ENCODE measurements at regions not wholly inside any gene's neighbourhood (a gene's known extent, or its start where the extent isn't known, plus 50 kb on each side); places are given as distances from the start of the nearest gene placed in this dataset.

GRCh38 chr15:25051399-25052154, 96.8 kb downstream of the SNRPN start:
- DNase-seq, result no peak

- no peak for DNase-seq
Measured at GRCh38 chr15:25052191-25052999, 97.6 kb downstream of the SNRPN start.

DNA sequence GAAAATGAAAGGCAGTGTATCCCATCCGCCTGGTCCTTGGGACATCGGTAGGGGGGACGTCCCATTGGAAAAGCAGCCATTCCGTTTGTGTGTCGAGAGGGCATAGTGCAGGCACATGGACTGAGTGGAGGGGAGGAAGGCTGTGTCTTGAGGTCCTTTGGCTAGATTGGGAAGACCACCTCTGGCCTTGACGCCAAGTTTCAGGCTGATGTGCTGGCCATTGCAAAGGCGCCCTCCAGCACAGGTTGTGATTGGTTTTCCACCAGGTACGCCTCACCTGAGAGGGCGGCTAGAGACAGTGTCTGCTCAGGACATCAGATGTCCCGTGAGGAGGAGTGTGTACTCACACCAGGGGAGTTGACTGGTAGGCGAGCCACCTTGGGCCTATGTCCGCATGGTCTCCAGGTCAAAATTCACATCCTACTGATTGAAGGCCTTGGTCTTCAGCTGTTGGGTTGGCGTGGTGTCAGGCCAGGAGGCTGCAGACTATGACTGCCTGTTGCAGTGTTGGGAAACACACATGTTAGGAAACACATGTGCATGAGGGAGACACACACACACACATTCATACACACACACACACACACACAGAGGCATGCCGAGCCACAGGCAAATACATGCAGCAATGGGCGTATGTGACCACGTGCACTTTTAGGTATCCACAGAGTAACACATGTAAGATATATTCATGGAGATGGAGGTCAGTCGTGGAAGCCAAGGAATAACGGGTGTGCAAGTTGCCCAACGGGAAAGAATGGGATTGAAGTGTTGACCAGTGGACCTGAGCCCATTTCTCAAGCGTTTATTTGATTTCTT, 98.4 kb downstream of the SNRPN start:
- DNase-seq, result no peak

- DNase-seq, result no peak
Measured at GRCh38 chr15:25054329-25054728, 99.5 kb downstream of the SNRPN start.

GRCh38 chr15:25054943-25055342, 100.2 kb downstream of the SNRPN start:
- DNase-seq, result no peak

DNA sequence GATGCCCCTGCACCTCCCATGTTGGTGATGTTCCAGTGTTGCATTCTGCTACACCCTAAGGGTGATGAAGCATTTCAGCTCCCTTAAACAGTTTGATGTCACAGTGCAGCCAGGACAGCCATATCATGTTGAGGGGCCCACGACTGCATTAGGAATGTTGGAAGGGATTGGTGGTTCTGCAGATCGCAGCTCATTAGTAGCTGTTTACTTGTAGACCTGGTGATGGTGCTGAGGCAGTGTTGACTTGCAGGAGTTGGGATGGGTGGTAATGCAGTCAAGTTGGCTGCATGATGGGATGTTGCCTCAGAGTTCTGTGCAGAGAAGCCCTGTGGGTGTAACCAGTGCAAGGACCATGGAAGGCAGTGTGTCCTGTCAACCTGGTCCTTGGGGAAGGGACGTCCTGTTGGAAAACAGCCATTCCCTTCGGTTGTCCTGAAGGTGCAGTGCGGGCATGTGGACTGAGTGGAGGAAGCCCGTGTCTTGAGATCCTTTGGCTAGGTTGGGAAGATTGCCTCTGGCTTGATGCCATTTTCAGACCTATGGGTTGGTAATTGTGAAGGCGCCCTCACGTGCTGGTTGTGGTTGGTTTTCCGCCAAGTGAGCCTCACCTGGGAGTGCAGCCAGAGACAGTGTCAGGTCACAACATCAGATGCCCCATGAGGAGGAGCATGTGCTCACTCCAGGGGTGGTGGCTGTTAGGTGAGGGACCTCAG, 100.7 kb downstream of the SNRPN start:
- DNase-seq, result no peak

- DNase-seq, result no peak
Measured at GRCh38 chr15:25056484-25057425, 102.0 kb downstream of the SNRPN start.

DNA sequence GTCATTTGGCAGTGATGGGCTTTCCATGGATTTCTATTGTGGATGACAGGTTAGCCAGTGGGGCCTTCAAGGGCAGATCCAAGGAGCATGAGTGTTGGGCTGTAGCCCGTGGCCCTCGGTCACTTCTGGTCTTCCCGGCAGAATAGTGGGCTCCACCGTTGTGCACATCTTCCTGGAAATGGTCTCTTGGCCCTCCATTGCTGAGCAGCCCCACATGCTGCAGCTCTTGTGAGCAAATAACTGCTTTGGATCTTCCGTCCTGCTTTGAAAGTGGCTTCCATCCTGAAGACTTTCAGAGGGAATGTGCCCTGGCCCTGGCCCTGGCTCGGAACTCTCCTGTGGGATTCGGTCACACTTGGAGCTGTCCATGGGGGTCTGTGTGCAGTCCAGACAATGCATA, 102.8 kb downstream of the SNRPN start:
- no peak for DNase-seq

DNA sequence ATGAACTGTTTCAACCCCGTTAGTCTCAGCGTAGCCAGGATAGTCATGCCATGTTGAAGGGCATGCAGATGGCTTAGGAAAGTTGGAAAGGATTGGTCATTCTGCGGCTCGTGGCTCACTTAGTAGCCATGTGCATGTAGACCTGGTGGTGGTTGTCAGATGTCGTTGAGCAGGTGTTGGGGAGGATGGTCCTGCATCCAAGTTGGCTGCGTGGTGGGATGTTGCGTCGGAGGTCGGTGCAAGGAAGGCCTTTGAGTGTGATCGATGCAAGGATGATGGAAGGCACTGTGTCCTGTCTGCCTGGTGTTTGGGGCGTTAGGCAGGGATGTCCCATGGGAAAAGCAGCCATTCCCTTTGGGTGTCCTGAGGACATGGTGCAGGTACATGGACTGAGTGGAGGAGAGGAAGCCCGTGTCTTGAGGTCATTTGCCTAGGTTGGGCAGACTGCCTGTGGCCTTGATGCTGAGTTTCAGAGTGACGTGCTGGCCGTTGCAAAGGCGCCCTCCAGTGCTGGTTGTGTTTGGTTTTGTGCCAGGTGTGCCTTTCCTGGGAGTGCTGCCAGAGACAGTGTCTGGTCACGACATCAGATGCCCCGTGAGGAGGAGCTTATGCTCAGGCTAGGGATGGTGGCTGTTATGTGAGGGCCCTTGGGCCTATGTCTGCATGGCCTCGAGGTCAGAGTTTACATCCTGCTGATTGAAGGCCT, 103.4 kb downstream of the SNRPN start:
- DNase-seq, result no peak

GRCh38 chr15:25059698-25060471, 105.1 kb downstream of the SNRPN start:
- DNase-seq, result no peak

- no peak for DNase-seq
Measured at GRCh38 chr15:25060472-25060803, 105.7 kb downstream of the SNRPN start.

DNA sequence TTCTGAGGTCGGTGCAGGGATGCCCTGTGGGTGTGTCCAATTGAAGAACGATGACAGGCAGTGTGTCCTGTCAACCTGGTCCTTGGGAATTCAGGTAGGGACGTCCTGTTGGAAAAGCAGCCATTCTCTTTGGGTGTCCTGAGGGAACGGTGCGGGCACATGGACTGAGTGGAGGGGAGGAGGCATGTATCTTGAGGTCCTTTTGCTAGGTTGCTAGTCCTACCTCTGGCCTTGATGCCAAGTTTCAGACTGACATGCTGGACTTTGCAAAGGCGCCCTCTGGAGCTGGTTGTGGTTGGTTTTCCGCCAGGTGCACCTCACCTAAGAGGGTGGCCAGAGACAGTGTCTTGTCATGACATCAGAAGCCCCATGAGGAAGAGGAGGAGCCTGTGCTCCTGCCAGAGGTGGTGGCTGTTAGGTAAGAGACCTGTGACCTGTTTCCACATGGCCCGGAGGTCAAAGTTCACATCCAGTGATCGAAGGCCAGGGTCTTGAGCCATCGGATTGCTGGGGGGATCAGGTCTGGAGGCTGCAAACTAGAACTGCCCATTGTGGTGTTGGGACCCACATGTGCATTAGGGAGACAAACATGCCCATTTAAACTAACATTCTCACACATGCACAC, 106.3 kb downstream of the SNRPN start:
- DNase-seq, result no peak

GRCh38 chr15:25061808-25062550, 107.2 kb downstream of the SNRPN start:
- no peak for DNase-seq

DNA sequence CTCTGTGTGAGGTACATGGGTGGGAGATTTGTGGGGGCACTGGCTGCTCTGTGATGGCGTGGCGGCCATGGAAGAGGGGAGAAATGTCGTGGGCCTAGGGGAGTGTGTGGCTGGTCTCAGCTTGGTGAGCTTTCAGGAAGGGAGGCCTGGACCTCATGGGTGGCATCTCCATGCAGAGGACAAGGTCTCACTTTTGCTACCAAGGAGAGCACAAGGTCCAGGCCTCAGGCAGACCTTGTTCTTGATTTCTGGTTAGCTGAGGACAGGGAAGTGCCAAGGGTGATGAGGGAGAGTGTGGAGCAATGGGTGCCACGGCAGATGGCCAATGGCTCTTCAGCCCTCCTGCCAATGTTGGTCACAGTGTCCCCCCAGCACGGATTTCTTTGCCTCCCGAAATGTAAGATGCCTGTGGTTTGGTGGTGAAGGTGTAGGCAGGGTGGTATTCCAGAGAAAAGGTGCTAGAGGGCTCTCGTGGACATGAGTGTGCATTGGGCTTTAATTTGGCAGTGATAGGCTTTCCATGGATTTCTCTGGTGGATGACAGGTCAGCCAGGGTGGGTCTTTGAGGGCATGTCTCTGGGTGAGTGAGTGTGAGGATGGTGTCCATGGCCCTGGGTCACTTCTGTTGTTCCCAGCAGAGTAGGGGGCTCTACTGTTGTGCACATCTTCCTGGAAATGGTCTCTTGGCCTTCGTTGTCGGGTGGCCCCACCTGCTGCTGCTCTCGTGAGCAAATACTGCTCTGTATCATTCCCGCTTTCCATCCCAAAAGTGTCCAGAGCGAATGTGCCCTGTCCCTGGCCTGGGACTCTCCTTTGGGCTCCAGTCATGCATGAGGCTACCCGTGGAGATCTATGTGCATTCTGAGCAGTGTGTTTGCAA, 108.0 kb downstream of the SNRPN start:
- DNase-seq, result no peak

DNA sequence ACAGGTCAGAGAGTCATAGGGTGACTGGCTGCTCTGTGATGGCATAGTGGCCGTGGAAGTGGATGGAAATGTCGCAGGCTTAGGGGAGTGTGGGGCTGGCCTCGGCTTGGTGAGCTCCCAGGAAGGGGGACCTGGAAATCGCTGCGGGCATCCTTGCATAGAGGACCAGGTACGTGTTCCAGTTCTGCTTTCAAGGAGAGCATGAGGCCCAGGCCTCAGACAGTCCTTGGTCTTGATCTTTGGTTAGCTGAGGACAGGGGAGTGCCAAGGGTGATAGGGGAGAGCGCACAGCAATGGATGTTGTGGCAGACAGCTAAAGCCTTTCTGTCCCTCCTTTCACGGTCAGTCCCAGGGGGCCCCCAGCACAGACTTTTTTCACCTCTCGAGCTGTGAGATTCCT, 110.5 kb downstream of the SNRPN start:
- no peak for DNase-seq

DNA sequence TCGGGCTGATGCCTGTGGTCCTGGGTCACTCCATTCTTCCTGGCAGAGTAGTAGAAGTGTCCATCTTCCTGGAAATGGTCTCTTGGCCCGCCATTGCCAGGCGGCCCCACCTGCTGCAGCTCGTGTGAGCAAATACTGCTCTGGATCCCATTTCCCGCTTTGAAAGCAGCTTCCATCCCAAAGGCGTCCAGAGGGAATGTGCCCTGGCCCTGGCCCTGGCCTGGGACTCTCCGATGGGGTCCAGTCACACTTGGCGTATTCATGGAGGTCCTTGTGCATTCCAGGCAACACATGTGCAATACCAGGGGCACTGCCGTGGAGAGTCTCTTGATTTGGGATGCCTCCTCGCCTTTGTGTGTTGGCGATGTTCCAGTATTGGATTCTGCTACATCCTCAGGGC, 111.1 kb downstream of the SNRPN start:
- peak; percentile 1 for DNase-seq

DNA sequence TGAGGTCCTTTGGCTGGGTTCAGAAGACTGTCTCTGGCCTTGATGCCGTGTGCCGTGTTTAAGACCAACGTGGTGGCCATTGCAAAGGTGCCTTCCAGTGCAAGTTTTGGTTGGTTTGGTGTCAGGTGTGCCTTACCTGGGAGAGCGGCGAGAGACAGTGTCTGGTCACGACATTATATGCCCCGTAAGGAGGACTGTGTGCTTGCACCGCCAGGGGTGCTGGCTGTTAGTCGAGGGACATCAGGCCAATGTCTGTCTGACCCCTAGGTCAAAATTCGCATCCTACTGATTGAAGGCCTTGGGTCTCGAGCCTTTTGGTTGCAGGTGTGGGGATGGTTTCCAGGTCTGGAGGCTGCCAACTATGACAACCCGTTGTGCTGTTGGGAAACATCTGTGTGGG, 111.9 kb downstream of the SNRPN start:
- DNase-seq, result peak; percentile 11

GRCh38 chr15:25067725-25068309, 113.0 kb downstream of the SNRPN start:
- no peak for DNase-seq
